ENCODE measurements at regions not wholly inside any gene's neighbourhood (a gene's known extent, or its start where the extent isn't known, plus 50 kb on each side); places are given as distances from the start of the nearest gene placed in this dataset.

DNA sequence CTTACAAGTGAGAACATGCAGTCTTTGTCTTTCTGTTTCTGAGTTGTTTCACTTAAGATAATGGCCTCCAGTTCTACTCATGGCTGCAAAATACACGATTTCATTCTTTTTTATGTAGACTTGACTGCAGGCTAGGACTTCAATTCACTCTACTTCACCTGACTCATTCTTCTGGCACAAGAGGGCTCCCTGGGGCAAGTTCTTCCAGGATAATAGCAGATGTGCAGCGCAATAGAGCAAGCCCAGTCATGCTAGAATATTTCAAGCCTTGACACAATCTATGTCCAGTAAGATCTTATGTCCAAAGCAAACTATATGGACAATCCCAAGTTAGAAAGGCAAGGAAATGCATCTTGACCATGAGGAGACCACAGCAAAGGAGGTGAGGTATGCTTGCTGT is 211.7 kb upstream of the GADL1 start:
- peak overlapping the region; percentile 13; the same call in 1 of the 2 replicates for H2BK20ac ChIP-seq (ENCODE audit: low read depth, low read length)
- in situ Hi-C loops (cut with MboI; ENCODE audit: low sequenced_read_pairs) (no loop called here), intact Hi-C loops (cut with micrococcal nuclease) (loop anchor here (10.0 kb wide), 2 partner anchors 59 to 429 kb away; partner anchors contain the start of gene STT3B), dilution Hi-C loops (cut with HindIII; ENCODE audit: low sequenced_read_pairs, unreplicated experiment) (no loop called here)
- H3K56ac ChIP-seq (ENCODE audit: extremely low read depth, insufficient read depth, low read length): no peak overlapping the region
- no peak overlapping the region for H3K18ac ChIP-seq (ENCODE audit: low read depth, low read length)
- ChIA-PET CTCF (interaction anchor here (0.8 kb wide), 1 partner anchor 12 kb away, joined by 5 read pairs; no protein-coding TSS in a partner anchor), POLR2A (ENCODE audit: unreplicated experiment) (no interaction called here)
- no peaks in the 10 kb centered on the region for H3K36me3 ChIP-seq (ENCODE audit: control insufficient read depth, insufficient read depth, low read length)
- DNase-seq: peak; percentile 74
- peak overlapping the region; percentile 43; the same call in 1 of the 2 replicates for H2AK5ac ChIP-seq (ENCODE audit: low read depth, low read length)
- H3K9me3 ChIP-seq (ENCODE audit: control insufficient read depth, insufficient read depth, low read length): no peaks in the 10 kb centered on the region
- H3K4ac ChIP-seq (ENCODE audit: low read depth, low read length): no peak overlapping the region
- BruUV-seq (replicated peaks): no TSS peak
- H3K9me1 ChIP-seq (ENCODE audit: insufficient read depth, low read length): no peaks in the 10 kb centered on the region
- H2AK9ac ChIP-seq (replicated peaks; ENCODE audit: low read depth, low read length, poor library complexity): no peak overlapping the region
- TF ChIP-seq SMC3 (IDR thresholded peaks at IDR 0.05; ENCODE audit: low read depth, low read length) (no peak), CTCF (conservative IDR thresholded peaks at IDR 0.05; ENCODE audit: low read depth, low read length) (no peak), USF2 (IDR thresholded peaks at IDR 0.05; ENCODE audit: low read depth, low read length) (no peak), CHD1 (IDR thresholded peaks at IDR 0.05; ENCODE audit: low read depth, low read length) (no peak), MAFK (IDR thresholded peaks at IDR 0.05; ENCODE audit: low read depth, low read length) (no peak), MAZ (IDR thresholded peaks at IDR 0.05; ENCODE audit: borderline replicate concordance, low read depth, low read length) (no peak), BHLHE40 (IDR thresholded peaks at IDR 0.05; ENCODE audit: low read depth, low read length) (no peak), POLR2A (IDR thresholded peaks at IDR 0.05; ENCODE audit: low read depth, low read length) (no peak), FOS (IDR thresholded peaks at IDR 0.05; ENCODE audit: low read depth, low read length) (no peak), NFE2L2 (IDR thresholded peaks at IDR 0.05; ENCODE audit: low read depth, low read length) (no peak), RFX5 (IDR thresholded peaks at IDR 0.05; ENCODE audit: low read depth, low read length) (no peak), RCOR1 (IDR thresholded peaks at IDR 0.05; ENCODE audit: insufficient replicate concordance, low read length) (no peak), RAD21 (IDR thresholded peaks at IDR 0.05; ENCODE audit: low read length) (no peak)
- TF ChIP-seq, protein P1, sequence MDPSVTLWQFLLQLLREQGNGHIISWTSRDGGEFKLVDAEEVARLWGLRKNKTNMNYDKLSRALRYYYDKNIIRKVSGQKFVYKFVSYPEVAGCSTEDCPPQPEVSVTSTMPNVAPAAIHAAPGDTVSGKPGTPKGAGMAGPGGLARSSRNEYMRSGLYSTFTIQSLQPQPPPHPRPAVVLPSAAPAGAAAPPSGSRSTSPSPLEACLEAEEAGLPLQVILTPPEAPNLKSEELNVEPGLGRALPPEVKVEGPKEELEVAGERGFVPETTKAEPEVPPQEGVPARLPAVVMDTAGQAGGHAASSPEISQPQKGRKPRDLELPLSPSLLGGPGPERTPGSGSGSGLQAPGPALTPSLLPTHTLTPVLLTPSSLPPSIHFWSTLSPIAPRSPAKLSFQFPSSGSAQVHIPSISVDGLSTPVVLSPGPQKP (IDR thresholded peaks at IDR 0.05; ENCODE audit: borderline replicate concordance, low read depth, low read length): no peak
- H3K23ac ChIP-seq (ENCODE audit: low read depth, low read length): no peak overlapping the region
- no peak overlapping the region for H4K91ac ChIP-seq (ENCODE audit: insufficient read depth, low read depth, low read length)
- WGBS, 2 experiments (ENCODE audit: extremely low coverage in 2 of 2, insufficient read length in 1 of 2): 67% methylated on average over 1 of the region's 2 CpGs; no CpG with 5 or more reads in 1 of the 2 experiments
- H3K27ac ChIP-seq (ENCODE audit: insufficient read depth, low read length): no peak overlapping the region
- peaks cover 3% of the 10 kb centered on the region; the same call in 1 of the 2 replicates for H3K4me1 ChIP-seq (ENCODE audit: control insufficient read depth, insufficient read depth, low read length)
- peak overlapping the region; percentile 0; the same call in 1 of the 3 replicates for H2BK15ac ChIP-seq (ENCODE audit: low read depth, low read length)
- no peak overlapping the region for H3K4me2 ChIP-seq (ENCODE audit: low read depth, low read length)
- H2BK5ac ChIP-seq (ENCODE audit: low read depth, low read length, poor library complexity, severe bottlenecking): no peak overlapping the region
- no peaks in the 10 kb centered on the region; the same call in 1 of the 2 replicates for H3K27me3 ChIP-seq (ENCODE audit: control insufficient read depth, insufficient read depth, low read length)
- H3K9ac ChIP-seq (ENCODE audit: low read depth, low read length): no peak overlapping the region
- no peak overlapping the region for H4K5ac ChIP-seq (ENCODE audit: low read depth, low read length)
- no peak overlapping the region for H2BK120ac ChIP-seq (ENCODE audit: low read depth, low read length)
- no peak overlapping the region for H3K14ac ChIP-seq (replicated peaks; ENCODE audit: low read depth, low read length)
- no peak overlapping the region for H4K8ac ChIP-seq (ENCODE audit: low read depth in 2 of 2, low read length in 2 of 2)
- peak; percentile 16; the same call in 1 of the 2 replicates for ATAC-seq (ENCODE audit: low read depth)
- H4K20me1 ChIP-seq (ENCODE audit: insufficient read depth, low read length): no peaks in the 10 kb centered on the region
- H3K79me1 ChIP-seq (ENCODE audit: low read depth in 1 of 2, low read length in 2 of 2): no peaks in the 10 kb centered on the region
- H3K4me3 ChIP-seq (ENCODE audit: insufficient read depth, low read depth, low read length): no peak overlapping the region
- H2AFZ ChIP-seq (replicated peaks; ENCODE audit: low read length, poor library complexity): no peak overlapping the region

Data from IMR-90 (cell line).